HG02970 (cell line): ENCODE measurements at regions not wholly inside any gene's neighbourhood (a gene's known extent, or its start where the extent isn't known, plus 50 kb on each side); places are given as distances from the start of the nearest gene placed in this dataset.
"Not testable (repeated sequence)": the region's sequence is repeated elsewhere in the genome, so short reads cannot be mapped to it uniquely, and the experiment has no call there.

Source experiments
- ATAC-seq: cut with Tn5 transposase; IDR thresholded peaks from one replicate; pipeline ENCODE4 v1.9.1; 2021; ENCODE audit warnings: mild to moderate bottlenecking, moderate library complexity, moderate number of reproducible peaks; ENCODE audit not compliant: unreplicated experiment, low FRiP score

DNA sequence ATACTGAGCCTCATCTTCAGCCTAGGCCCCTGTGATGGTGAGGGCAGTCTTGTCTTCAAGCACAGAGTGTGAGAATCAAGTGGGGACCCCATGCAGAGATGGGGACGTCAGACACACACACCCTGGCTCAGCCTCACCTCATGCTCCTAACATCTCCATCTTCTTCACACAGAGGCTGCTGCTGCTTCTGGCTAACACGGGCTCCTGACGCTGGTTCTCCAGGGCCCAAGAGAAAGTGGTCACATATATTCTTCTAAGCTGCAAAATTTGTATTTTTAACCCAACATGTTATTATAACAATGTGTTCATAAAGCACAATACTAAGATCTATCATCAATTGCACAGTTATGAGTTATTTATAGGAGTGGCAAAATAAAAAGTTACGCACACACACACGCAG, 101.2 kb downstream of the VPREB1 start:
- ATAC-seq, result no peak

DNA sequence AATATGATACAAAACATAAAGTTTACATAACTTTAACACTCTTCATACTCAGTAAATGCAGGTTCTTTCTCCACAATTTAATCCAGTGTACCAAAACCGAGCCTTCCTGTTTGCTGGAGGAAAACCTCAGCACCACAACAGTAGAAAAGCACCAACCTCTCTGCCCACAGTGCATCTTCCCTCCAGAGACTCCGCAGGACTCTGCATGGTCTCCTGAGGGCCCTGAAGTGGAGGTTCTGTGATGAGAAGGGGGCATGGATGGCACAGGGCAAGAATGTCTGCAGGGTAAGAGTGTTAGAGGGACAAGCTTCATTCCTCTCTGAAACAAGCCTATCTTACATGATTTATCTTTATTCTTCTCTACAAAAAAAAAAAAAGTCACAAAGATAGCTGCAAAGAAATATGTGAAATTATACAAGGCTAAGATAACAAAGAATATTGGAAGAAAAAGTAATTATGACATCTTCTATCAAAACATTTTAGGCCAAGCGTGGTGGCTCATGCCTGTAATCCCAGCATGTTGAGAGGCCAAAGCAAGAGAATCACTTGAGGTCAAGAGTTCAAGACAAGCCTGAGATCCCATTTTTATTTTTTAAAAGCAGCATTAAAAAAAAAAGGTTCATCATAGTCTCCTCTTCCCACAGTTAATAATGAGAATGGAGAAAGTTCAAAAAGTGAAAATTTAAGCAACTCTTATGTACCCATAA, 102.0 kb downstream of the VPREB1 start:
- no peak for ATAC-seq

DNA sequence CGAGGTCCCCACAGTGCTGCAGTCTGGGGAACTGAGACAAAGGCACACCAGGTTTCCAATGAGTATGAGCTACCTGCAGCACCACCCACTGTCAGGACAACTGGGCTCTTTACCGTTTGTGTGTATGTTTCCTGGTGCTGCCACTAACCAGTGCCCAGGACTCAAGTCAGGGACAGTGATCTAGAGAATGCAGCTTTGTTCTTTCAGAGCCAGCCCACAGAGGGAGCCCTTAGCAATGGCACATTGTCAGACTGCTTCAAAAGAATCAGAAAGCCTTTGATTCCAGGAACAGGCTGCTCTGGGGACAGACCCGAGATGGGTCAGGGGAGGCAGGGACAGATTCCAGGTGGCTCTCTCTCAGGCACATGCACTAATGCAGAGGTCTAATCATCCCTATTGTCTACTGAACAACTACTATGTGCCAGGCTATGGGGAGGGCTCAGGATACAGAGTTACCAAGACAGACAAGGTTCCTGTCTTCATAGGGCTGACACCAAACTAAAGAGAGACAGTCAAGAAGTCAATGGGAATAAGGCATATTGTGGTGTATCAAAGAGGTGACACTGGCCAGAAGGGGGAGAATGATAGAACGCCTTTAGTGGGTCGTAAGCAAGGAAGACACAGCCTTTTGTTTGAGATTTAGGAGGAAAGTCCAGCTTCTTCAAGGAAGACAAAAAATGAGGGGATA, 103.7 kb downstream of the VPREB1 start:
- no peak for ATAC-seq

DNA sequence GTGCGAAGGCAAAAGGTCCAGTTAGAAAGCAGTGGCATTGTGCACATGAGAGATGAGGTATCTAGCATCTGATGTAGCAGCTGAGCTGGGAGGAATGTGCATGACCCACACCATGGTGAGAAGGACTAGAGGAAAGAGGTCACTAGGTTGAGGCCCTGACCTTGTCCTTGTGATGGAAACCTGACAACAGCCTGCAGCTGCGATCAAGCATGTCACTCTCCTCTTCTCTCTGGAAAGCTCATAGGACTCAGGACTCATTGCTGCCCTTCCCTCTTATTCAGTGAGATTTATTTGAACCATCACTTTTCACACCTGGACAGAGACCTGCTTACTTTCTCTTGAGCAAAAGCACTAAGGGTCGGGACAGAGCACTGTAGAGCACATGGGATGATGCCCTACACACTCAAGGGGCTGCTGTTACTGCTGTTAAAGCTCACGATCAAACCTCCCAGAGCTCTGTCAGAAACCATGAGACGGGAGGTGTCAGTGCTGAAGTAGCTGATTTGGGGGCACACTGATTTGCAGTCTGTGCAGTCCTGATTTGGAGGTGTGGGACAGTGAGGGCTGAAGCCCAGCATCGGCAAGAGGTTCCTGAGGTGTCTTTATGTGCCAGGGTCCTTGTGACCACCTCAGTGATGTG, 104.3 kb downstream of the VPREB1 start:
- no peak for ATAC-seq

DNA sequence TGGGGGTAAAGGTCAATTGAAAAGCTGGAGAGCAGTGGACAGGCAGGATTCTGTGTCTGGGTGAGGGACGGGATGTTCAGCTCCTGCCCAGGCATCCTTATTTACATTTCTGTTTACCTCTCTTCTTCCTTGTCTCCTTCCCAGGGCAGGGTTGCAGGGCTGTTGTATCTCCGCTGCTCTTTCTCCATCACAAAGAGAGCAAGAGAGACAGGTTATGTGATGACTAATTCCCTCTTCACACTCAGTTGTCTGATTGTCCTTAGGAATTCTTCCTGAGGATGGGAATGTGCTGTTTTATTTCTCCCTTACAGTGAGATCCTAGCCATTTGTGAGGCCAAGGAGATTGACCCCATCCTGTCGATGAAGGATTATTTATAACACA, 104.9 kb downstream of the VPREB1 start:
- no peak for ATAC-seq

DNA sequence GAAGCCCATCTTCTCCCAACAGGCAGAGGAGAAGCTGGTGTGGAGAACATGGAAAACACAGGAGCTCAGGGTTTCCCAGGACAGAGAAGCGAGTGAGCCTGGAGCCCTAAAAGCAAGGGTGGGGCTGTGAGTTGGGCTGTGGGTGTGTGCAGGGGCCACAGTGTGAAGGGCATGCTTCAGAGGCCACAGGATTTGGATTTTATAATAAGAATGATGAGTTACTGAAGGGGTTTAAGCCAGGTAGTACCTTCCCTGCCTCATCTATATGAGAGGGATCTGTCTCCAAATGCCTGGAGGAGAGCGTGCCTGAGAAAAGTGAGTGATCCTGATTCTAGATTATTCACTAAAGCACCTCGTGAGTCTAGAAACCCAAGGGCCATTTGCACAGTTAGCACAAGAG, 106.8 kb downstream of the VPREB1 start:
- ATAC-seq, result no peak

DNA sequence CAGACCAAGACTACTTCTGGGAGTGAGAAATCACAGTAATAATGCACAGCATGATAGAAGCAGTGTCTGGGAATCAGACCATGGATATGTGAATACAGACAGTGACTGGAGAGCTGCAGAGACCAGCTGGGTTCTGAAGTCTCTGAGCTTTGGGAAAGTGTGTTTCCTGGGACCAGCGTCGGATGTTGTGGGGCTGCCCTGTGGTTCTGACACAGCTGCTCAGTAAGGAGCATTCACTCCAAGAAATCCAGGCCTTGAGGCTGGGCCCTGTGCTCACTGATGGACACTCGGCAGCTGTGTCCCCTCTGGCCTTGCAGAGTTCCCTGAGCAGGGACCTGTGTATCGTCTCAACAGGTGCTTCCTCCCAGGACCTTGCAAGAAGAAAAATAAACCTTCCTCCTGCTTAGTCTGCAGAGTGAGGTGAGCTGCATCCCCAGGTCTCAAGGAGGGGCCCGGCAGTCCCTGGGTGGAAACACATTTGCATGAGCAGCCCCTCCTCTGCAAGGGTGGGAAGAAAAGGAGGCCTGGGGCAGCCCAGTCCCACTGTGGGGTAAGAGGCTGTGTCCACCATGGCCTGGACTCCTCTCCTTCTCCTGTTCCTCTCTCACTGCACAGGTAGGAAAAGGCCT, 107.9 kb downstream of the VPREB1 start:
- ATAC-seq, result no peak

DNA sequence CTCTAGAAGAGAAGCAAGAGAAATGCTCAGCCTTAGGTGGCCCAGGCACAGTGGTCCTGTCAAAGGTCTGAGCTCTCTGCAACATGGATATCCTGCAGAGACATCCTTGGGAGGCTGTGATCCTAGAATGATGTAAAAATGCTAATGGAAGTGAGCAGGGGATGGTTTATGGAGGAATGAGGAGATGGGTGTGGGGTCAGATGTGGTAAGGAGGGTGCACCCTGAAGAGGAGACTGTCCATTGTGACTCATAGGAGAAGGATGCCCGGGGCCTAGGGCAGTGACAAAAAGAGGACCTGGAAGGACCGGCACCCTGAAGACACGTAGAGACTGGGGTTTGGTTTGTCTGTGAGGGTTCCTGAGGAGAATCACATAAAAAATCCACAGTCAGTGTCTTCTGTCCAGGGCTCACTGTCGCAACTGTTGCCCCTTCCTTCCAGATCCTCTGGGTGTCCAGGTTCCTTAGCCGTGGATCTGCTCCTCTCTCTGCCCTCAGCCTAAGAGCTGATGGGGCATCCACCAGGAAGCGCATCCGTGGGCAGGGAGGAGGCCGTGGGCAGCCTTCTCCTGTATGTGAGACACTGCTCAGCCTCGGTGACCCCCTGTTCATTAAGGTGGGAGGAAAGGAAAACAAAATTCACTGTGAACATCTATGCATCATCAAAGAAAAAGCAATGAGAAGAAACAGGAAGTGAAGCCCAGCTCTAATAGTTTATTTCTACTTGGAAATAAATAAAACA, 110.7 kb downstream of the VPREB1 start:
- no peak for ATAC-seq

DNA sequence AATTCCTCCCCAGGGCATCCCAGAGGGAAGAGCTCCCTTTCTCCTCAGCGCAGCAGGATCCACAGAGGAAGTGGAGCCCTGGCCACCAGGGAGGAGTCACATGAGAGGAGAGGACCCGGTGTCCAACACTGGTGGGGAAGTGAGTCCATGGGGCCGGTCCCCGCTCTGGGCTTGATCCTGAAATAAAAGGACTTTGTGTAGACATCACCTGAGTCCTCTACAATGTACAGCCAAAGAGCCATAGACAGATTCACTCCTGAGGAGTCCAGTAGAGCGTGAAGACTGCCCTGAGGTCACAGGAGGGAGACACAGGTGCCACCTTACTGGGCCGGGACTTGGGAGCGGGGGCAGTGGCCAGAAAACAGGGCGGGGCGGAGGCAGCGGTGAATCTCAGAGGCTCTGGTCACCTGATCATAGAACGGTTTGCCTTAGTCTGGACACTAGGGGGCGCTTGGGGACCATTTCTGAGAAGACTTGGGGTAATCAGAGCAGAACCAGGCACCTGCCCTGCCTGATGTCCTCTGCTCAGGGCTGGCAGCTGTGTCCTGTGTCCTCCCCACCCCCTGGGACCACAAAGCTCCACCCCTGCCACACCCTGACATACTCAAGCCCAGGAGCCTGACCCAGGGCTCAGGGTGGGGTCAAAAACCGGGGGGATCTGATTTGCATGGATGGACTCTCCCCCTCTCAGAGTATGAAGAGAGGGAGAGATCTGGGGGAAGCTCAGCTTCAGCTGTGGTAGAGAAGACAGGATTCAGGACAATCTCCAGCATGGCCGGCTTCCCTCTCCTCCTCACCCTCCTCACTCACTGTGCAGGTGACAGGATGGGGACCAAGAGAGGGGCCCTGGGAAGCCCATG, 112.7 kb downstream of the VPREB1 start:
- peak; percentile 71 for ATAC-seq

DNA sequence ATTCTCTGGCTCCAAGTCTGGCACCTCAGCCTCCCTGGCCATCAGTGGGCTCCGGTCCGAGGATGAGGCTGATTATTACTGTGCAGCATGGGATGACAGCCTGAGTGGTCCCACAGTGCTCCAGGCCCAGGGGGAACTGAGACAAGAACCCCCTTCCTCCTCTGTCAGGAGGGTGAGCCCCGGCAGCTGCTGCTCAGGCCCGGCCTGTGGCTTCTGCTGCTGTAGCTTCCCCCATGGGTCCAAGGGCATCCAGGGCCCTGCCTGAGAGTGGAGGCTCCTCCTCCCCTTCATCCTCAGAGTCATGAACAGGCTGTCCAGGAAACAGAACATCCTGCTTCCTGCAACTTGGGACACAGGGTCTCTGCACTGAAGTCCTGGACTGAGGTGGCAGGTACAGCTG, 113.6 kb downstream of the VPREB1 start:
- no peak for ATAC-seq

DNA sequence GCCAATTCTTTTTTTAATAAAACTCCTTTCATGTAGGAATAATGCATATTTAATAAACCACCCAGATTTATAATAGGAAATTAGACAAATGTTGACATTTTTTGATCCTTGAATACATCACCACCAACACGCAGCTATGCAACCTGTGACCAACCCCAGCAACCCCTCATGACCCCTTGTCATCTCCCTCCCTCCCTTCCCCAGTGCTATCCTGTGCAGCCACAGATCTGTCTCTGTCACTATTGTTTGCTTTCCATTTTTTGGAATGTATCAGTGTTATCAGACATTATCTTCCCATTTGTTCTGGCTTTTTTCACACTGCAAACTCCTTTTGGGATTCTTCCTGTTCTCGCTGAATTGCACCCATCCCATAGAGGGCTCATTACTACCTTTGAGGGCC, 114.1 kb downstream of the VPREB1 start:
- no peak for ATAC-seq

DNA sequence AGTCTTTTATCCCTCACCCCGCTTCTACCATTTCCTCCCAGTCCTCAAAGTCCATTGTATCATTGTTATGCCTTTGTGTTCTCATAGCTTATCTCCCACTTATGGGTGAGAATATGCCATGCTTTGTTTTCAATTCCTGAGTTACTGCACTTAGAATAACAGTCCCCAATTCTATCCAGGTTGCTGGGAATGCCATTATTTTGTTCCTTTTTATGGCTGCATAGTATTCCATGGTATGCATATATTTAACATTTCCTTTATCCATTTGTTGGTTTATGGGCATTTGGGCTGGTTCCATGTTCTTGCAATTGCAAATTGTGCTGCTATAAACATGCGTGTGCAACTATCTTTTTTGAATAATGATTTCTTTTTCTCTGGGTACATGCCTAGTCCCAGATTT, 114.9 kb downstream of the VPREB1 start:
- ATAC-seq, result no peak

DNA sequence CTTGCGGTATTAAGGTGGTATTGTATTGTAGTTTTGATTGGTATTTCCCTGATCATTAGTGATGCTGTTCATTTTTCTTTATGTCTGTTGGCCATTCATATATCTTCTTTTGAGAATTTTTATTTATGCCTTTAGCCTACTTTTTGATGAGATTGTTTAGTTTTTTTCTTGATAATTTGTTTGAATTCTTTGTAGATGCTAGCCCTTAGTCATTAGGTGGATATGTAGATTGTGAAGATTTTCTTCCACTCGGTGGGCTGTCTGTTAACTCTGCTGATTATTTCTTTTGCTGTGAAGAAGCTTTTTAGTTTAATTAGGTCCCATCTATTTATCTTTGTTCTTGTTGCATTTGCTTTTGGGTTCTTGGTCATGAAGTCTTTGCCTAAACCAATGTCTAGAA, 115.4 kb downstream of the VPREB1 start:
- no peak for ATAC-seq

DNA sequence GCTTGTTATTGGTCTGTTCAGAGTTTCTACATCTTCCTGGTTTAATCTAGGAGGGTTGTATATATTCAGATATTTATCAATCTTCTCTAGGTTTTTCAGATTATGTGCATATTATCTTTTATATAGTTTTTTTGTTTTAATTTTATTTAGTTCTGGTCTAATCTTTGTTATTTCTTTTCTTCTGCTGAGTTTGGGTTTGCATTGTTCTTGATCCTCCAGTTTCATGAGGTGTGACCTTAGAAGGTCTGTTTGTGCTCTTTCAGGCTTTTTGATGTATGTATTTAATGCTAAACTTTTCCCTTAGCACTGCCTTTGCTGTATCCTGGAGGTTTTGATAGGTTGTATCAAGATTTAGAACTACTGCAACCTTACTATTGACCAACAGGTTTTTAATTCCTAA, 117.7 kb downstream of the VPREB1 start:
- no peak for ATAC-seq

DNA sequence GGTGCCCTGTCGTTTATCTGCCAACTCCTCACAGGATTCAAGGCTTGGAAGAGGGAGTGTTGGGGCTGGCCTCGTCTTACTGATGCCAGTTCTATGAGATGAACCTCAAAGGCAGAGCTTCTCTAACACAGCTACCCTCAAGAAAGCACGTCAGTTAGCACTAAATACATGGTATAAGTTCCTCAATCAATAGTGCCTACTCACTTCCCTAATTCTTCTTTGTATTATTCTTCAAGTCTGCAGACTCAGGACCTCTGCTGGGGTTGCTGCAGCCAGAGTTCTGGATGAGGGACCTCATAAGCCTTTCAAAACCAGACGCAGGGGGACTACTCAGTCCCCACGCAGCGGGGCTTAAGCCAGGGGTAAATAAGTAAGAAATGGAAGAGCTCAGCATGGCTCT, 118.3 kb downstream of the VPREB1 start:
- ATAC-seq, result no peak

DNA sequence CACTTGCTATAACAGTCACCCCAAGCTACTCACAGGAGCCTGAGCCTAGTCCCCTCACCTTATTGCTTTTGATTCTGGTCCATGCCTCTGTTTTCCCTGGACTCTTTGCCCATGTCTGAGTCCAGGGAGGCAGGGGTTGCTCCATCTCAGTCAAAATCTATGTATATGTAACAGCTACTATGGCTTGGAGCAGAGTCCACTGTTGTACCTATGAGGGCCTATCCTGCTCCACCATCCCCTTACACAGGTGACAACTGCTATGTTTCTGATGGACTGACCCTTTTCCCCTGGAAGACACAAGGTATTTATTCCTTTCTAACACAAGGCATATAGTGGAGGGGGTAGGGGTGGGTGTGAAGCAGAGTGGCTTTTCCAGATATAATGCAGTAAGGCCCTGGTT, 119.6 kb downstream of the VPREB1 start:
- no peak for ATAC-seq

DNA sequence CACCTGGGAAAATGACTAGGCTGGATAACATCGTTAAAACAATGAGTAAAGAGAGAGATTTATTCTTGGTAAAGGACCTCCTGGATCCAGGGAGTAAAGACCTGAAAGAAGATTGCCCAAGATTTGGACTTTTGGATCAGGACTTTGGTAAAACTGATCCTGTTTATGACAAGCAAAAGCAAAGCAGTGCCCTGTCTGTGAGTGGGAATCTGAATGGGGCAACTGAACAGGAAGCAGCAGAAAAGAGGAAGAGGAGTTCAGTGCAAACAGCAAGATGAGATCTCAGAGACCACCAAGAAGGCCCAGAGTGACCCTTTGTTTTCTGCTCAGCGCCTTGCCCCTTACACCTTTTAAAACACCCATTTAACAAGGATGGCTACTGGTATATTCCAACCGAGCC, 122.0 kb downstream of the VPREB1 start:
- ATAC-seq, result no peak

DNA sequence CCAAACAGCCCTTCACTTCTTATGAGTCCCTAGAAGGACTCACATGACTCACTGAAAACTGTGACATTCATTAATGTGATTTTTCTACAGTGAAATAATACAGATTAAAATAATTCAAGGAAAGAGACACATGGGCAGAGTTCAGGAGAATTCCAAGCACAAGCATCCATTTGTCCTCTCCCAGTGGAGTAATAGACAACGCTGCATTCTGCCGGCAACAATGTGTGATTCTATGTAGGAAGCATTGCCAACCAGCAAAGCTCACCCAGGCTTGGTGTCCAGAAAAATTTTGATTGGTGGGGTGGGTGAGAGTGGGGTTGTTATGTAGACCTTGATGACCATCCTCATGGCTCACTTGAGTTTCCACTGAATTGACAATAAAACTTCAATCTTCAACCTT, 123.9 kb downstream of the VPREB1 start:
- ATAC-seq, result no peak

DNA sequence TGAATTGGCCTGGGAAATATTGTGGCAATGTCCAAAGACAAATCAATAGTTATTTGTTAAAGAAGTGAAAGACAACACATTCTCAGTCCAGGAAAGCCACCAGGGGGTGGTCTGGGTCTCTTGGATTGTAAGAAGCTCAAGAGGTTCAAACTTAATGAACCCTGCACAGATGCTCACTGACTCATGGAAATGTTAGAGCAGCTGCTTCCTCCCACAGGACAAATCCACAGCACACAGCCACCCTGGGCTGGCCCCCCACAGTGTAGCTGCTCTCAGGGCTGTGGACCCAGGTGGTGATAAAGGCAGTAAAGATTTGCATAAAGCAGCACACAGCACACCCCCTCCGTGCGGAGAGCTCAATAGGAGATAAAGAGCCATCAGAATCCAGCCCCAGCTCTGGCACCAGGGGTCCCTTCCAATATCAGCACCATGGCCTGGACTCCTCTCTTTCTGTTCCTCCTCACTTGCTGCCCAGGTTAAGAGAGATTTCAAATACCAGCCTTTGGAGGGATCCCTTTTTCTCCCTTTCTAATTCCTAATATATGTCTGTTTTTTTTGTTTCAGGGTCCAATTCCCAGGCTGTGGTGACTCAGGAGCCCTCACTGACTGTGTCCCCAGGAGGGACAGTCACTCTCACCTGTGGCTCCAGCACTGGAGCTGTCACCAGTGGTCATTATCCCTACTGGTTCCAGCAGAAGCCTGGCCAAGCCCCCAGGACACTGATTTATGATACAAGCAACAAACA, 124.8 kb downstream of the VPREB1 start:
- ATAC-seq, result not testable (repeated sequence)
